HUES48 (cell line): ENCODE measurements at regions not wholly inside any gene's neighbourhood (a gene's known extent, or its start where the extent isn't known, plus 50 kb on each side); places are given as distances from the start of the nearest gene placed in this dataset.

Source experiments
- H3K27ac ChIP-seq: one replicate; pipeline ENCODE4 v1.7.0; 2013; ENCODE audit warnings: low read depth, low read length, inconsistent platforms
- H3K27me3 ChIP-seq: 2 replicates; pipeline ENCODE4 v1.6.1; 2013; ENCODE audit warnings: mild to moderate bottlenecking, low read length; ENCODE audit not compliant: control insufficient read depth, insufficient read depth
- H3K36me3 ChIP-seq: 2 replicates; pipeline ENCODE4 v1.6.1; 2013; ENCODE audit warnings: low read length; ENCODE audit not compliant: control insufficient read depth, insufficient read depth
- H3K4me1 ChIP-seq: 2 replicates; pipeline ENCODE4 v1.6.1; 2013; ENCODE audit warnings: mild to moderate bottlenecking, low read length; ENCODE audit not compliant: control insufficient read depth, insufficient read depth
- H3K4me3 ChIP-seq: 2 replicates; pipeline ENCODE4 v1.5.1; 2013; ENCODE audit warnings: mild to moderate bottlenecking, low read depth, low read length
- H3K9ac ChIP-seq: 2 replicates; pipeline ENCODE4 v1.6.1; 2013; ENCODE audit warnings: mild to moderate bottlenecking, low read depth, low read length, moderate library complexity
- H3K9me3 ChIP-seq: 2 replicates; pipeline ENCODE4 v1.6.1; 2013; ENCODE audit warnings: low read length; ENCODE audit not compliant: control insufficient read depth, insufficient read depth

DNA sequence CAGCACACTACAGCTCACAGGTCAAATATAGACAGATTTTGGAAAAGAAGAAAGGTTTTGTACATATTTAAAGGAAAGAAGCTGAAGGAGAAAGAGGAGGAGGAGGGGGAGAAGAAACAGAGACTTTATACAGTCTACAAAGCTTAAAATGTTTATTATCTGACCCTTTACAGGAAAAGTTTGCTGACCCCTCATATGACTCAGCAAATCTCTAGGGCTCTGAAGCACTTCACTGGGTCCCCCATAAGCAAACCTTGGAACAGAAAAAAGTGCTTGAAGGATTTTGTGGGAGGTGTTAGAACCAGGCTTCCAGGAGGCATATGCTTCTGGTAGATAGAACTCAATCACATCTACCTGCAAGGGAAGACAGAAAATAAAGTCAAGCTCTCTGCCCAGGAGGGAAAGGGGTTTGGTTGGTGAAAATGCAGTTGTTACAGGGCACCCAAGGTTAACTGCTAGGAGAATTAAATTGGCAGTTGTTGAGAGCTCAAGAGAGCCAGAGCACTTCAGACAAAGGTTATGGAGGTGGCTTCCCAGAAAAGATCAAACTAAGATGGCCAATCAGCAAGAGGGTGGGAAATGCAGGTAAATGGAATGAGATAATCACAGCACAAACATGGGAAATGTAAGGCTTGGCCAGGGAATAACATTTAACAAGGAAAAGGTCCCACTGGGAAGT lies 207.4 kb upstream of the SGK1 start:
- Histone ChIP-seq H3K9me3 (no peaks in the 10 kb centered on the region), H3K9ac (no peak overlapping the region), H3K27me3 (no peaks in the 10 kb centered on the region), H3K36me3 (no peaks in the 10 kb centered on the region), H3K27ac (no peak overlapping the region), H3K4me3 (no peak overlapping the region), H3K4me1 (0 out of 2 replicates have a peak, but pooled peaks cover 5% of the 10 kb centered on the region)

DNA sequence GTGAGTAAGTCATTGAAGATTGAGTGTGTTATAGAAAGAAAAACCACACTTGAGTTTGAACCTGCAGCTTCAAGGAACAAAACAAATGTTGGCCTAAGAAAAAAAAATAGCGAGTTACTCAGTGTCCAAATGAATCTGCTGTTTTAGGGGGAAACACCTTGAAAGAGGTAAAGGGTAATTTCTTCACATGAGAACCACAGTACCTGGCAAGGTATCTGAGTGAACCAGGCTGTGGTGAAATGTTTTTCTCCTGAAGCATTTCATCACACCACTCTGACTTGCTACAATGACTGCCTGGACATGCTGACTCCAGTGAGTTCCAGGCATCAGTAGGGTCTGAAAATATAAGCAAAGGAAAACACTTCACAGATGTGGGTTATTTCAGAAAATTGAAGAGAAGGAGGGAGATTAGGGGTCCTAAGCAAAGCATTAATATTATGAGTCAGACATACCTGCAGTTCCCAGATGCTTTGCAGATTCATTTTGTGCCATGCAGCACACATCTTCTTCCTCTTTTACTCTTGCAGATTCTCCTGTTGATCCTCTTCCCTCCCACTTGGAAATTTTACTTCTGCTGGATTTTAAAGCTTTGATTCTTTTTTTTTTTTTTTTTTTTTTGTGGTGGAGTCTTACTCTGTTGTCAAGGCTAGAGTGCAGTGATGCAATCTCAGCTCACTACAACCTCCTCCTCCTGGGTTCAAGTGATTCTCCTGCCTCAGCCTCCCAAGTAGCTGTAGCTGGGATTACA lies 206.2 kb upstream of the SGK1 start:
- Histone ChIP-seq H3K27me3 (no peaks in the 10 kb centered on the region), H3K4me1 (0 out of 2 replicates have a peak, but pooled peaks cover 5% of the 10 kb centered on the region), H3K4me3 (no peak overlapping the region), H3K27ac (no peak overlapping the region), H3K9ac (no peak overlapping the region), H3K9me3 (no peaks in the 10 kb centered on the region), H3K36me3 (no peaks in the 10 kb centered on the region)

DNA sequence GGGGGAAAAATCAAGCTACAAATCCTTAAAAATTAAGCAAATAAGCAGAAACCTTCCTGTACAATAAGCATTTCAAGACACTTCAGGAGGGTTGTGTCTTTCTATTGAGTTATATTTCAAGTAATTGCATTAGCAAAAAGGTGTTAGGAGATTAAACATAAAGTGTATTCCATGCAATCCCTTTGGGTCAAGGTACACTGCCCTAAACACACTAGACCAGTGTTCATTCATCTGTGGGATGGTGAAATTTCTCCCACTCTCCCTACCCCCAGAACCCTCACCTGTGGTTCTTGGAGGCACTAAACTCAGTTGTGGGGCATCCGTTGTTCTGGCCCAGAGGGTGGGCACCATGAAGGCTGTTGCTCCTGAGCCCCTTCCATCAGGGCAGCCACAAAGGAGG lies 205.1 kb upstream of the SGK1 start:
- Histone ChIP-seq H3K27me3 (no peaks in the 10 kb centered on the region), H3K36me3 (no peaks in the 10 kb centered on the region), H3K4me1 (0 out of 2 replicates have a peak, but pooled peaks cover 5% of the 10 kb centered on the region), H3K9me3 (no peaks in the 10 kb centered on the region), H3K27ac (no peak overlapping the region), H3K9ac (no peak overlapping the region), H3K4me3 (no peak overlapping the region)

- Histone ChIP-seq H3K27ac (no peak overlapping the region), H3K4me1 (peaks cover 20% of the 10 kb centered on the region), H3K4me3 (no peak overlapping the region), H3K9me3 (no peaks in the 10 kb centered on the region), H3K9ac (no peak overlapping the region), H3K27me3 (no peaks in the 10 kb centered on the region), H3K36me3 (no peaks in the 10 kb centered on the region)
Observed at GRCh38 chr6:134521116-134521501, 203.2 kb upstream of the SGK1 start.

DNA sequence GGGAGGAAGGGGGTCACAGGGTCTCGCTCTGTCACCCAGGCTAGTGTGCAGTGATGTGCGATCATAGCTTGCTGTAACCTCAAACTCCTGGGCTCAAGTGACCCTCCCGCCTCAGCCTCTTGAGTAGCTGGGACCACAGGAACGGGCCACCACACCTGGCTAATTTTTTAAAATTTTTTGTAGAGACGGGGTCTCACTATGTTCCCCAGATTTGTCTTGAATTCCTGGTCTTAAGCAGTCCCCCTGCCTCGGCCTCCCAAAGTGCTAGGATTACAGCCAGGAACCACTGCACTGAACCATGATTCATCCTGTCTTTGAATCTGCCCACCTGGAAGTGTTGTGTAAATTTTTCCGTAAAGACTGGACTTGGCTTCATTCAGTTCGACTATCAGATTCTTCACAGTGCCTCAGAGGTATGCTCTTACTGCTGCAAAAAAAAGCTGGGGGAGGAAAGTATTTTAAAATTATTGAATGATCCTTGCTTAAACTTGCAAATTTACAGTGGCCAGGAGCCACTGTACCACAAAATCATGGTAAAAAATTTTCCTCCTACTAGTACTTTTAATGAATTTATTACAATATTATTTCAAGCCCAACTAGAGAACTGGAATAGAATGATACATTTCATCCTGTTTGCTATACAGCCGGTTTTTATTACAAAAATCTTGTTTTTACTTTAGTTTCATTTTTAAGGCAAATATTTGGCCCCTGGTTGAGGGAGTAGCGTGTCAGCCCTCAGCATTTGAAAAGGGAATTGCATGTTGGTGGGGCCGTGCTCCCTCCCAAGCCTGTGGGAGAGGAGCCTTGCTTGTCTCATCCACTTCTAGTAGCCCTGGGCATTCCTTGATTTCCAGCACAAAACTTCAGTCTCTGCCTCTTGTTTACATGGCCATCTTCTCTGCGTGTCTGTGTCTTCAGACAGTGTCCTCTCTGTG lies 202.5 kb upstream of the SGK1 start:
- no peaks in the 10 kb centered on the region for H3K27me3 ChIP-seq
- H3K9me3 ChIP-seq = no peaks in the 10 kb centered on the region
- no peak overlapping the region for H3K4me3 ChIP-seq
- no peak overlapping the region for H3K27ac ChIP-seq
- H3K9ac ChIP-seq = no peak overlapping the region
- H3K4me1 ChIP-seq = peaks cover 20% of the 10 kb centered on the region
- no peaks in the 10 kb centered on the region for H3K36me3 ChIP-seq

DNA sequence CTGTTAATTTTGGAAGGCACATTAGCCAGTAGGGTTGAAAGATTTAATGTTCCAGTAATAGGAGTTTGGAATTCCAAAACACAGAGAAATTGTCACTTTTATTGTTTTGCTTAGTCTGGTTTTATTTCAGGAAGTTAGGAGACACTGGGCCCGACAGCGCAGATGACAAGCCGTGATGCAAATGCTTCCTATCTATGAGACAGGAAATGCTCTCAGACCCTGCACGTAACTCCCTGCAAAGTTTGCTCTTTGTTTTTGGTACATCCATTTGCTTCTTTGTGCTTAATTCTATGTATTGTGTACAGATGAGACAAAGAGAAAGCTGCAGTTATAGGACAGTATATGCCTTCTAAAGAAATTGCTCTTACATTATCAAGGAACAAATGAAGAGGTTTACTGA lies 201.6 kb upstream of the SGK1 start:
- H3K36me3 ChIP-seq = no peaks in the 10 kb centered on the region
- H3K4me1 ChIP-seq = peaks cover 20% of the 10 kb centered on the region
- H3K9me3 ChIP-seq = no peaks in the 10 kb centered on the region
- no peak overlapping the region for H3K27ac ChIP-seq
- no peak overlapping the region for H3K4me3 ChIP-seq
- H3K27me3 ChIP-seq = no peaks in the 10 kb centered on the region
- no peak overlapping the region for H3K9ac ChIP-seq

DNA sequence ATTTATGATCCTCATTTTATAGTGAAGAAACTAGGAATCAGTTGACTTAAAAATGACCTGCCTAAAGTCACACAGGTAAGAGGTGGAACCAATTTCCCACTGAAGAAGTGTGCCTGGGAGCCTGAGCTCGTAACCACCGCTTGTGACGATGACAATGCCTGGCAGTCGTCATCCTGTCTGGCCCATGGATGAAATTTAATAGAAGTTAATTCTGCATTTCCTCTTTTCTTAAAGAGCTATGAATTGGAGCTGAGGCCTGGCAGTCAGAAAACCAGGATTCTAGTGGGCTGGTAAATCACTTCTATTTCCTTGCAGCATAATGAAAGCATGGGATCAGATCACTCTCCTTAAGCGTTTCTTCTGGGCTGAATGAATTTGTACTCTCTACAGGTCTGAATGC lies 200.0 kb upstream of the SGK1 start:
- Histone ChIP-seq H3K27ac (no peak overlapping the region), H3K27me3 (no peaks in the 10 kb centered on the region), H3K4me1 (peaks cover 21% of the 10 kb centered on the region), H3K4me3 (no peak overlapping the region), H3K36me3 (no peaks in the 10 kb centered on the region), H3K9ac (no peak overlapping the region), H3K9me3 (no peaks in the 10 kb centered on the region)

DNA sequence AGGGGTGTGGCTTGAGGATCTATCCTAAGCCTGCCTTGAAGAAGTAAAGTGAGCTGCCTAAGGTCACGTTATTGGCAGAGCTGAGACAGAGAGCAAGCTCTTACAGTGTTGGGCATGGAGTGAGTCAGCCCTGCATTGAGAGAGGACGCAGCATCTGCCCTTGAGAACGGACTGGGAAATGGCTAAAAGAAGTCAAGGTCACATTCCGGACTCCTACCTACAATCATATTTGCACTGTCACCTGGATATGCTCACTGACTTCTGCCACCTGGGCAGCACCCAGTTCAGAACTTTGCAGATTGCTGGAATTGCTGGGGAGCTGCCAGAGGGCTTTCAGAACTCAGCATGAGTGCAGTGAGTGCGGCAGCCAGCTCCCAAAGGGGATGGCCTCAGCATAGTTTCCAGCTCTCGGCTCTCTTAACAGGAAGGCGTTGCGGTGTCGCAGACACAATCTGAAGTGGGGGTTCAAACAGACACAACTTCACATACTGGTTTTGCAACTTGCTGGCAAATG lies 199.3 kb upstream of the SGK1 start:
- H3K36me3 ChIP-seq = no peaks in the 10 kb centered on the region
- H3K27ac ChIP-seq = no peak overlapping the region
- no peak overlapping the region for H3K9ac ChIP-seq
- no peaks in the 10 kb centered on the region for H3K27me3 ChIP-seq
- H3K4me1 ChIP-seq = peaks cover 23% of the 10 kb centered on the region
- H3K4me3 ChIP-seq = no peak overlapping the region
- no peaks in the 10 kb centered on the region for H3K9me3 ChIP-seq

DNA sequence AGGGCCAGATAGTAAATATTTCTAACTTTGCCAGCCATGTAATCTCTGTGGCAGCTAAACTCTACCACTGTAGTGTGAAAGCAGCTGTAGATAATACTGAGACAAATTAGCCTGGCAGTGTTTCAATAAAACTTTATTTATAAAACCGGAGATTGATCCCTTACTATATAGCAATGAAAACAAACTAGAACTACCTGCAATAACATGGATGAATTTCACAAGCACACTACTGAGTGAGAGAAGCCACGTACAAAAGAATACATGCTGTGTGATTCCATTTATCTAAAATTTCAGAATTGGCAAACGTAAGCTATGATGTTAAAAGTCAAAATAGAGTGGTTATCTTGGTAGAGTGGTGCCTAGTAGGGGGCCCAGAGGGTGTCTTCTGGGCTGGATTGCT lies 198.7 kb upstream of the SGK1 start:
- H3K36me3 ChIP-seq = no peaks in the 10 kb centered on the region
- peaks cover 23% of the 10 kb centered on the region for H3K4me1 ChIP-seq
- no peak overlapping the region for H3K27ac ChIP-seq
- no peaks in the 10 kb centered on the region for H3K9me3 ChIP-seq
- no peak overlapping the region for H3K4me3 ChIP-seq
- no peaks in the 10 kb centered on the region for H3K27me3 ChIP-seq
- H3K9ac ChIP-seq = no peak overlapping the region

DNA sequence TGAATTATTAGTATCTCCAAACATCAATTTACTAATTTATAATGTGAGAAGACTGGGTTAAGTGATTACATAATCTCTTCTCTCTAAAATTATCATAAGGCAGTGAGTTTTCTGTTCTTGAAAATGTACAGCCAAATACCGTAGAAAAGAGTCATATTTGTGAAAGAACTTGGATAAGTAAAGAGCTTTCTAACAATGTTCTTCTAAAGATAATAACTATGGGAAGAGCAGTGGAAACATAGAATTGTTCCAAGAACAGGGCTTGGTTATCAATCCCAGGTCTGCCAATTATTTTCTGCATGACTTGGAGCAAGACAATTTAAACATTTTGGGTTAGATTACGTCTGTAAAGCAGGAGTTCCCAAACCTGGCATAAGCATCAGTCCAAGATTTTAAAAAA lies 198.1 kb upstream of the SGK1 start:
- H3K4me1 ChIP-seq = peaks cover 21% of the 10 kb centered on the region

More for the DNA sequence above, 198.1 kb upstream of the SGK1 start:
- Histone ChIP-seq H3K4me3 (no peak overlapping the region), H3K36me3 (no peaks in the 10 kb centered on the region), H3K27me3 (no peaks in the 10 kb centered on the region), H3K27ac (no peak overlapping the region), H3K9me3 (no peaks in the 10 kb centered on the region), H3K9ac (no peak overlapping the region)
